Activated CD8-positive, alpha-beta T cell treated with anti-CD3 and anti-CD28 coated beads for 36 hours (primary cell): ENCODE measurements at regions not wholly inside any gene's neighbourhood (a gene's known extent, or its start where the extent isn't known, plus 50 kb on each side); places are given as distances from the start of the nearest gene placed in this dataset.

Experiments used
- ATAC-seq: fragments of 200-7000 bp; cut with Tn5 transposase; one replicate; pipeline ENCODE4 v1.10.0; 2021; ENCODE audit warnings: mild to moderate bottlenecking, moderate library complexity
- CTCF ChIA-PET: fragments of 350-600 bp; sonication (Branson Sonifier 250); formaldehyde crosslinking; loops from one replicate; lab custom pipeline; 2021; ENCODE audit warnings: antibody characterized with exemption; lab: Charles Lee
- POLR2A ChIA-PET: fragments of 350-600 bp; sonication (Branson Sonifier 250); formaldehyde crosslinking; loops from one replicate; lab custom pipeline; 2021; ENCODE audit warnings: antibody characterized with exemption; lab: Charles Lee
- DNase-seq: peaks from one replicate; pipeline ENCODE4 v3.0.0-alpha.2; 2020
- H3K27ac Mint-ChIP-seq: one replicate; pipeline ENCODE4 v1.8.0; 2021; ENCODE audit warnings: mild to moderate bottlenecking, mixed read lengths
- H3K27me3 Mint-ChIP-seq: one replicate; pipeline ENCODE4 v1.8.0; 2021; ENCODE audit warnings: mixed read lengths
- H3K36me3 Mint-ChIP-seq: one replicate; pipeline ENCODE4 v1.8.0; 2021; ENCODE audit warnings: low read depth, mixed read lengths
- H3K4me1 Mint-ChIP-seq: one replicate; pipeline ENCODE4 v1.8.0; 2021; ENCODE audit warnings: low read depth, mixed read lengths
- H3K4me3 Mint-ChIP-seq: one replicate; pipeline ENCODE4 v1.8.0; 2021; ENCODE audit warnings: mild to moderate bottlenecking, moderate library complexity, mixed read lengths
- H3K9me3 Mint-ChIP-seq: one replicate; pipeline ENCODE4 v1.8.0; 2021; ENCODE audit warnings: mixed read lengths
- CTCF ChIP-seq: fragments of 200-600 bp; IDR thresholded peaks from one replicate; pipeline ENCODE4 v1.8.0; 2022; ENCODE audit warnings: antibody characterized with exemption, mild to moderate bottlenecking
- intact Hi-C: fragments of 100-400 bp; cut with micrococcal nuclease; formaldehyde crosslinking; loops from one replicate; pipeline ENCODE4 v1.10.0; 2022

- Mint-ChIP-seq H3K9me3 (peaks cover 5% of the 10 kb centered on the region), H3K27me3 (no peaks in the 10 kb centered on the region), H3K36me3 (no peaks in the 10 kb centered on the region), H3K4me3 (no peak overlapping the region), H3K4me1 (no peaks in the 10 kb centered on the region), H3K27ac (no peak overlapping the region)
- DNase-seq (no peak), ATAC-seq (no peak)
- intact Hi-C loops: no loop called here
- CTCF ChIA-PET: no interaction called here
- POLR2A ChIA-PET: no interaction called here
- no peak for TF ChIP-seq CTCF
Observed at GRCh38 chr20:6851136-6851535, 83.7 kb downstream of the BMP2 start.

GRCh38 chr20:6852478-6852877 is 85.0 kb downstream of the BMP2 start:
- intact Hi-C loops: no loop called here
- ChIA-PET CTCF (no interaction called here), POLR2A (no interaction called here)
- Mint-ChIP-seq H3K9me3 (peaks cover 1% of the 10 kb centered on the region), H3K36me3 (no peaks in the 10 kb centered on the region), H3K27ac (no peak overlapping the region), H3K4me1 (no peaks in the 10 kb centered on the region), H3K27me3 (no peaks in the 10 kb centered on the region), H3K4me3 (no peak overlapping the region)
- DNase-seq: no peak
- TF ChIP-seq CTCF: no peak
- no peak for ATAC-seq

GRCh38 chr20:6855104-6855503 is 87.6 kb downstream of the BMP2 start:
- no peak for ATAC-seq

GRCh38 chr20:6855796-6856195 is 88.3 kb downstream of the BMP2 start:
- intact Hi-C loops: no loop called here
- no peaks in the 10 kb centered on the region for H3K27me3 Mint-ChIP-seq
- ChIA-PET CTCF (no interaction called here), POLR2A (no interaction called here)
- no peaks in the 10 kb centered on the region for H3K36me3 Mint-ChIP-seq
- H3K27ac Mint-ChIP-seq: no peak overlapping the region
- no peaks in the 10 kb centered on the region for H3K9me3 Mint-ChIP-seq
- DNase-seq (no peak), ATAC-seq (no peak)
- no peak overlapping the region for H3K4me3 Mint-ChIP-seq
- no peak for TF ChIP-seq CTCF
- H3K4me1 Mint-ChIP-seq: no peaks in the 10 kb centered on the region

More at GRCh38 chr20:6855104-6855503, 87.6 kb downstream of the BMP2 start:
- POLR2A ChIA-PET: no interaction called here
- no peak overlapping the region for H3K4me3 Mint-ChIP-seq
- intact Hi-C loops: no loop called here
- no peak overlapping the region for H3K27ac Mint-ChIP-seq
- no peaks in the 10 kb centered on the region for H3K36me3 Mint-ChIP-seq
- no peaks in the 10 kb centered on the region for H3K27me3 Mint-ChIP-seq
- no peak for TF ChIP-seq CTCF
- H3K4me1 Mint-ChIP-seq: no peaks in the 10 kb centered on the region
- no peak for DNase-seq
- H3K9me3 Mint-ChIP-seq: no peaks in the 10 kb centered on the region
- CTCF ChIA-PET: no interaction called here

GRCh38 chr20:6857927-6858326 is 90.4 kb downstream of the BMP2 start:
- Mint-ChIP-seq H3K4me3 (no peak overlapping the region), H3K9me3 (no peaks in the 10 kb centered on the region), H3K27me3 (no peaks in the 10 kb centered on the region), H3K36me3 (no peaks in the 10 kb centered on the region), H3K27ac (no peak overlapping the region), H3K4me1 (no peaks in the 10 kb centered on the region)
- no peak for TF ChIP-seq CTCF
- POLR2A ChIA-PET: no interaction called here
- CTCF ChIA-PET: no interaction called here
- intact Hi-C loops: no loop called here
- no peak for DNase-seq
- ATAC-seq: no peak
